ENCODE measurements at regions not wholly inside any gene's neighbourhood (a gene's known extent, or its start where the extent isn't known, plus 50 kb on each side); places are given as distances from the start of the nearest gene placed in this dataset. TPM values are rescaled to one million over a fixed set of nuclear protein-coding genes. Genes with fewer than 3 reads are reported as not detected.

GRCh38 chr13:99620806-99621205 is 119.5 kb downstream of the TM9SF2 start:
- Histone ChIP-seq H3K4me1 (no peaks in the 10 kb centered on the region), H3K9me3 (no peaks in the 10 kb centered on the region), H3K4me3 (no peak overlapping the region), H3K36me3 (no peaks in the 10 kb centered on the region), H3K27me3 (no peaks in the 10 kb centered on the region), H3K27ac (no peak overlapping the region)
- DNase-seq (no peak), ATAC-seq (no peak)
- intact Hi-C loops (cut with DNase I): no loop called here
- no peak for TF ChIP-seq CTCF (IDR thresholded peaks at IDR 0.05)

GRCh38 chr13:99619207-99619606 is 117.9 kb downstream of the TM9SF2 start:
- no peak for ATAC-seq
- Histone ChIP-seq H3K27ac (no peak overlapping the region), H3K27me3 (no peaks in the 10 kb centered on the region), H3K4me3 (no peak overlapping the region), H3K4me1 (no peaks in the 10 kb centered on the region), H3K36me3 (no peaks in the 10 kb centered on the region), H3K9me3 (no peaks in the 10 kb centered on the region)
- DNase-seq: no peak
- intact Hi-C loops (cut with DNase I): no loop called here
- no peak for TF ChIP-seq CTCF (IDR thresholded peaks at IDR 0.05)

- H3K36me3 ChIP-seq: no peaks in the 10 kb centered on the region
- DNase-seq (no peak), ATAC-seq (no peak)
- H3K4me1 ChIP-seq: no peaks in the 10 kb centered on the region
- TF ChIP-seq CTCF (IDR thresholded peaks at IDR 0.05): peak; percentile 52
- no peak overlapping the region for H3K4me3 ChIP-seq
- H3K27ac ChIP-seq: no peak overlapping the region
- no peaks in the 10 kb centered on the region for H3K27me3 ChIP-seq
- intact Hi-C loops (cut with DNase I): no loop called here
- no peaks in the 10 kb centered on the region for H3K9me3 ChIP-seq
Measured at GRCh38 chr13:99617474-99618255, 116.4 kb downstream of the TM9SF2 start.

GRCh38 chr13:99614465-99614885 is 113.2 kb downstream of the TM9SF2 start:
- ATAC-seq: peak; percentile 84
- intact Hi-C loops (cut with DNase I): no loop called here

More at GRCh38 chr13:99614465-99614885, 113.2 kb downstream of the TM9SF2 start:
- H3K4me1 ChIP-seq: peaks cover 4% of the 10 kb centered on the region
- H3K27me3 ChIP-seq: no peaks in the 10 kb centered on the region
- no peaks in the 10 kb centered on the region for H3K36me3 ChIP-seq
- no peak overlapping the region for H3K4me3 ChIP-seq
- TF ChIP-seq CTCF (IDR thresholded peaks at IDR 0.05): peak; percentile 19
- no peak for DNase-seq
- H3K27ac ChIP-seq: no peak overlapping the region
- H3K9me3 ChIP-seq: no peaks in the 10 kb centered on the region

Small RNAs in the stretch of these regions (microRNA-seq; reads per million reads assigned to microRNA genes)
- gene MIR4306 (ENCODE audit: borderline microRNAs expressed): not detected

All from upper lobe of right lung (tissue), 1 donor.